ENCODE measurements at regions not wholly inside any gene's neighbourhood (a gene's known extent, or its start where the extent isn't known, plus 50 kb on each side); places are given as distances from the start of the nearest gene placed in this dataset.

DNA sequence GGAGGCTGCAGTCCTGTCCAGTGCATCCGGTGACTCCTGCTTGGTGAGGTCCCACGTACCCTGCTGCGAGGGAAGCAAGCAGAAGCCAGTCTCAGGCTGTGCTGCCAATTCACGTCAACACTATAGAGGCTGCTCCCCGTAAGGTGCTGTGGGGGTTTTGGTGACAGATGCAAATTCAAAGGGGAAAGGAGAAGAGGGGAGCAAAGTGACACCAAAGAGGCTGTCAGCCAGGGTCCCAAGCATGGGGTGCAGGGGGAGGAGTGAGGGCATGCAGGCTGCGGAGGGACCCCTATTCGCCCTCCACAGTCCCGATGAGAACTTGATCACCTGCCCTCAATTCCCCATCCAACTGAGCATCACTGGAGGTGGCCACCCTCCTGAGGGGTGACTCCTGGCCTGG, 179.4 kb upstream of the HS6ST1 start:
- Histone ChIP-seq H3K27ac (ENCODE audit: extremely low read depth, low read depth, low read length) (no peak overlapping the region), H3K36me3 (ENCODE audit: control insufficient read depth, insufficient read depth, low read length) (no peaks in the 10 kb centered on the region), H3K27me3 (ENCODE audit: control insufficient read depth in 2 of 2, insufficient read depth in 2 of 2, low read length in 2 of 2) (peaks cover 5 to 58% of the 10 kb centered on the region in 2 experiments; a peak in 3 of 5 replicates), H3K4me2 (ENCODE audit: insufficient read depth, low read length) (no peak overlapping the region), H3K9me1 (ENCODE audit: control insufficient read depth, insufficient read depth, low read length) (peaks cover 4% of the 10 kb centered on the region), H4K20me1 (replicated peaks; ENCODE audit: control insufficient read depth, insufficient read depth, low read length) (peaks cover 11% of the 10 kb centered on the region; the same call in 1 of the 2 replicates), H3K4me3 (no peak overlapping the region), H3K79me2 (ENCODE audit: control insufficient read depth, insufficient read depth, low read length) (no peaks in the 10 kb centered on the region), H3K9ac (ENCODE audit: insufficient read depth in 1 of 2, low read depth in 2 of 2, low read length in 2 of 2) (no peak overlapping the region), H2AFZ (ENCODE audit: low read depth, low read length) (no peak overlapping the region), H3K9me3 (replicated peaks; ENCODE audit: control insufficient read depth, insufficient read depth, low read depth, low read length) (no peaks in the 10 kb centered on the region), H3K4me1 (replicated peaks in 1 of 2; ENCODE audit: control insufficient read depth in 2 of 2, insufficient read depth in 2 of 2, low read length in 2 of 2) (peaks cover 0 to 6% of the 10 kb centered on the region in 2 experiments; a peak in 2 of 5 replicates)
- ATAC-seq (no peak), FAIRE-seq (no peak), DNase-seq (ENCODE audit: extremely low read depth in 1 of 4, low spot score in 3 of 4) (no peak)
- WGBS (ENCODE audit: insufficient coverage, low coverage, missing lambda C conversion rate) = 4% methylated on average over 8 of the region's 8 CpGs
- in situ Hi-C loops (cut with MboI) = no loop called here
- TF ChIP-seq ZBTB7A (IDR thresholded peaks at IDR 0.05; ENCODE audit: borderline replicate concordance, control insufficient read depth, low read depth, low read length) (no peak), PHF8 (IDR thresholded peaks at IDR 0.05; ENCODE audit: borderline replicate concordance, low read length) (no peak), ATF1 (CRISPR knock-in tag; IDR thresholded peaks at IDR 0.05) (no peak), ATF1 (tag; IDR thresholded peaks at IDR 0.05) (no peak), RNF2 (IDR thresholded peaks at IDR 0.05) (no peak), YBX1 (IDR thresholded peaks at IDR 0.05) (no peak), MTA3 (IDR thresholded peaks at IDR 0.05; ENCODE audit: borderline replicate concordance) (no peak)
- TF ChIP-seq, protein P1, sequence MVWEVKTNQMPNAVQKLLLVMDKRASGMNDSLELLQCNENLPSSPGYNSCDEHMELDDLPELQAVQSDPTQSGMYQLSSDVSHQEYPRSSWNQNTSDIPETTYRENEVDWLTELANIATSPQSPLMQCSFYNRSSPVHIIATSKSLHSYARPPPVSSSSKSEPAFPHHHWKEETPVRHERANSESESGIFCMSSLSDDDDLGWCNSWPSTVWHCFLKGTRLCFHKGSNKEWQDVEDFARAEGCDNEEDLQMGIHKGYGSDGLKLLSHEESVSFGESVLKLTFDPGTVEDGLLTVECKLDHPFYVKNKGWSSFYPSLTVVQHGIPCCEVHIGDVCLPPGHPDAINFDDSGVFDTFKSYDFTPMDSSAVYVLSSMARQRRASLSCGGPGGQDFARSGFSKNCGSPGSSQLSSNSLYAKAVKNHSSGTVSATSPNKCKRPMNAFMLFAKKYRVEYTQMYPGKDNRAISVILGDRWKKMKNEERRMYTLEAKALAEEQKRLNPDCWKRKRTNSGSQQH (CRISPR knock-in tag; IDR thresholded peaks at IDR 0.05) = no peak
- TF ChIP-seq, protein P2, sequence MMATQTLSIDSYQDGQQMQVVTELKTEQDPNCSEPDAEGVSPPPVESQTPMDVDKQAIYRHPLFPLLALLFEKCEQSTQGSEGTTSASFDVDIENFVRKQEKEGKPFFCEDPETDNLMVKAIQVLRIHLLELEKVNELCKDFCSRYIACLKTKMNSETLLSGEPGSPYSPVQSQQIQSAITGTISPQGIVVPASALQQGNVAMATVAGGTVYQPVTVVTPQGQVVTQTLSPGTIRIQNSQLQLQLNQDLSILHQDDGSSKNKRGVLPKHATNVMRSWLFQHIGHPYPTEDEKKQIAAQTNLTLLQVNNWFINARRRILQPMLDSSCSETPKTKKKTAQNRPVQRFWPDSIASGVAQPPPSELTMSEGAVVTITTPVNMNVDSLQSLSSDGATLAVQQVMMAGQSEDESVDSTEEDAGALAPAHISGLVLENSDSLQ (IDR thresholded peaks at IDR 0.05) = no peak
- TF ChIP-seq, protein P3, sequence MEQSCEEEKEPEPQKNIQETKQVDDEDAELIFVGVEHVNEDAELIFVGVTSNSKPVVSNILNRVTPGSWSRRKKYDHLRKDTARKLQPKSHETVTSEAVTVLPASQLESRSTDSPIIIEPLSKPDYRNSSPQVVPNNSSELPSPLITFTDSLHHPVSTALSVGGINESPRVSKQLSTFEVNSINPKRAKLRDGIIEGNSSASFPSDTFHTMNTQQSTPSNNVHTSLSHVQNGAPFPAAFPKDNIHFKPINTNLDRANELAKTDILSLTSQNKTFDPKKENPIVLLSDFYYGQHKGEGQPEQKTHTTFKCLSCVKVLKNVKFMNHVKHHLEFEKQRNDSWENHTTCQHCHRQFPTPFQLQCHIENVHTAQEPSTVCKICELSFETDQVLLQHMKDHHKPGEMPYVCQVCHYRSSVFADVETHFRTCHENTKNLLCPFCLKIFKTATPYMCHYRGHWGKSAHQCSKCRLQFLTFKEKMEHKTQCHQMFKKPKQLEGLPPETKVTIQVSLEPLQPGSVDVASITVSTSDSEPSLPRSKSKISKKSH (CRISPR knock-in tag; IDR thresholded peaks at IDR 0.05) = no peak
- intact Hi-C loops (cut with micrococcal nuclease) = no loop called here
- ChIA-PET CTCF (ENCODE audit: low intra/inter-chr PET ratio) (no interaction called here), POLR2A (no interaction called here)
- no TSS peak for BruUV-seq (replicated peaks)
